Heart left ventricle (tissue), 13 donors: ENCODE measurements at regions not wholly inside any gene's neighbourhood (a gene's known extent, or its start where the extent isn't known, plus 50 kb on each side); places are given as distances from the start of the nearest gene placed in this dataset.

ENCODE experiments used
- CTCF ChIP-seq, 12 donors: fragments of 200-600 bp; sonication (generic) in 4 of 12; IDR thresholded peaks; one replicate each; pipeline versions ENCODE4 v1.5.0 to v1.8.0; 2018 to 2022; ENCODE audit warnings: antibody characterized with exemption in 12 of 12, mild to moderate bottlenecking in 5 of 12
- POLR2A ChIP-seq, 2 donors: fragments of 450-650 bp; IDR thresholded peaks; one replicate each; pipeline ENCODE4 v1.6.1; 2017; ENCODE audit warnings: antibody characterized with exemption in 2 of 2, mild to moderate bottlenecking in 2 of 2, moderate library complexity in 2 of 2
- donor health status: ischemic (EF 13 %, LVEDD 7.1; RV severe dilation, severe dysfunction).
- donor health status: DM: no; HTN: yes; CAD: no.
- donor health status: DM: no; HTN: no; CAD: no.
- donor health status: ischemic (EF 25% LVEDD 6.9; RV normal size, moderate dysfunction).
- donor health status: ischemic (EF 25% LVEDD 5.7; RV mildly dilated, moderate dysfunction).
- donor health status: ischemic (EF 35%, LVEDD 5.7; RV mildly dilated, moderate dysfunction).
- donor health status: nonischemic (EF 11% LVEDD 7.7; RV severe dilation, severe dysfunction).
- donor health status: DM: yes; HTN: yes; CAD: no.
- donor health status: PGD.
- donor health status: ischemic (EF 29% LVEDD 5.4; RV normal size, mild dysfunction).
- donor health status: nonischemic (EF 23%, LVEDD 6.1; RV moderate dilation, normal function).

DNA sequence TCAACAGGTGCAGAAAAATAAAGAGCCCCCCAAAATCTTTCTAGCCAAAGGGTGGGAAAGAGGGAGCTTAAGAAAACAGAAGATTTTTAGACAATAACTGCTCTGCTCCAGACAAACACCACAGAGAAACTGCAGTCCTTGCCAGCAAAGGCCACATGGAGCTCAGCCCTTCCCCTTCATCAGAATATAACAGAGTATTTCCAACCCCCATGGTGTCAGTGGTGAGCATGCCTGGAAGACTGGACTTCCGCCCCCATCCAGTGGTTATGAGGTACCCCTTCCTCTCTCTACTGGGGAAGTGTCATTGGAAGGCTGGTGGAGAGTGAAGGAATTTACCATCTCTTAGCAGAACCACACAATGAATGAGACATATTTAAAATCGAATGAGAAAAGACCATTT is 1007.3 kb upstream of the CELF2 start:
- TF ChIP-seq POLR2A (IDR thresholded peaks at IDR 0.05) (no peak), CTCF (IDR thresholded peaks at IDR 0.05) (no peak)
